ENCODE measurements at regions not wholly inside any gene's neighbourhood (a gene's known extent, or its start where the extent isn't known, plus 50 kb on each side); places are given as distances from the start of the nearest gene placed in this dataset.

- no peak for DNase-seq
Measured at GRCh38 chr4:179941911-179942310, 2301.3 kb upstream of the TENM3 start.

GRCh38 chr4:179976777-179977176 lies 2266.4 kb upstream of the TENM3 start:
- no peak for DNase-seq

- no peak for DNase-seq
Measured at GRCh38 chr4:179977378-179977777, 2265.8 kb upstream of the TENM3 start.

GRCh38 chr4:179981161-179981560 lies 2262.0 kb upstream of the TENM3 start:
- no peak for DNase-seq

GRCh38 chr4:179989975-179990374 lies 2253.2 kb upstream of the TENM3 start:
- DNase-seq = no peak

- DNase-seq = no peak
Measured at GRCh38 chr4:180009316-180009715, 2233.9 kb upstream of the TENM3 start.

GRCh38 chr4:180028682-180029081 lies 2214.5 kb upstream of the TENM3 start:
- DNase-seq = peak; percentile 18 to 52

GRCh38 chr4:180031330-180031729 lies 2211.9 kb upstream of the TENM3 start:
- DNase-seq = no peak

- no peak for DNase-seq
Measured at GRCh38 chr4:180041576-180041975, 2201.6 kb upstream of the TENM3 start.

- no peak for DNase-seq
Measured at GRCh38 chr4:180052629-180053028, 2190.6 kb upstream of the TENM3 start.

GRCh38 chr4:180054291-180054690 lies 2188.9 kb upstream of the TENM3 start:
- no peak for DNase-seq

- peak in 1 of 2 experiments; percentile 10 for DNase-seq
Measured at GRCh38 chr4:180057299-180057721, 2185.9 kb upstream of the TENM3 start.

GRCh38 chr4:180057891-180058671 lies 2185.1 kb upstream of the TENM3 start:
- DNase-seq = peak in 1 of 2 experiments; percentile 48

- DNase-seq = peak in 1 of 2 experiments; percentile 63
Measured at GRCh38 chr4:180058691-180059215, 2184.4 kb upstream of the TENM3 start.

GRCh38 chr4:180059216-180059881 lies 2183.9 kb upstream of the TENM3 start:
- DNase-seq = peak in 1 of 2 experiments; percentile 58

- DNase-seq = peak in 1 of 2 experiments; percentile 37
Measured at GRCh38 chr4:180060159-180060889, 2182.9 kb upstream of the TENM3 start.

- DNase-seq = no peak
Measured at GRCh38 chr4:180081072-180081471, 2162.1 kb upstream of the TENM3 start.

GRCh38 chr4:180084561-180084960 lies 2158.6 kb upstream of the TENM3 start:
- no peak for DNase-seq

GRCh38 chr4:180086480-180087190 lies 2156.6 kb upstream of the TENM3 start:
- DNase-seq = no peak

GRCh38 chr4:180098586-180098985 lies 2144.6 kb upstream of the TENM3 start:
- DNase-seq = no peak

- no peak for DNase-seq
Measured at GRCh38 chr4:180099957-180100356, 2143.2 kb upstream of the TENM3 start.

All from NCI-H526 (cell line).